GM12891 (cell line): ENCODE measurements at regions not wholly inside any gene's neighbourhood (a gene's known extent, or its start where the extent isn't known, plus 50 kb on each side); places are given as distances from the start of the nearest gene placed in this dataset.
A peak's percentile ranks its signal among the peaks of the same experiment; 100 is the strongest.
"Not testable (repeated sequence)": the region's sequence is repeated elsewhere in the genome, so short reads cannot be mapped to it uniquely, and the experiment has no call there.

ENCODE experiments used
- DNase-seq: peaks from one replicate; pipeline ENCODE4 v3.0.0; 2011; ENCODE audit warnings: low spot score; ENCODE audit not compliant: insufficient read length
- FAIRE-seq: peaks from 2 replicates; lab custom pipeline; 2011; peaks lifted over from hg19 to GRCh38; lab: Jason Lieb, UNC

DNA sequence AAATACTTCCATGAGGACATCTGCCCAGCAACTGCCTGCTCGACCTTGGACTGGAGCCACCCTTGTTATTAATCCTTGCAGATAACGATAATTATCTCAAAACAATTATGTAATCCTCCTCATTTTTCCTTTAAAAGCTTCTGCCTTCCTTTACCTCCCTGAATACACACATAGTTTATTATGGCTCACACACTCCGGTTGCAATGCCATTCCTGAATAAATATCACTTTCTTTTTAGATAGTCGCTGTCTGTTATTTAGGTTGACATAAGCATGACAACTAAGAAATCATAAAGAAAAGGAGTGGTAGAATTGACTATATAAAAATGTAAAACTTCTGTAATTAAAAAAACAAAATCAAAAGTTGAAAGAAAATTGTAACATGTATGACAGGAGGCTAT is 64.8 kb downstream of the B4GALT7 start:
- FAIRE-seq: not testable (repeated sequence)

GRCh38 chr5:177665172-177665571 is 65.2 kb downstream of the B4GALT7 start:
- DNase-seq, FAIRE-seq: not testable (repeated sequence)

More for the DNA sequence above, 64.8 kb downstream of the B4GALT7 start:
- not testable (repeated sequence) for DNase-seq

- DNase-seq, FAIRE-seq: not testable (repeated sequence)
Measured at GRCh38 chr5:177665960-177666359, 66.0 kb downstream of the B4GALT7 start.

DNA sequence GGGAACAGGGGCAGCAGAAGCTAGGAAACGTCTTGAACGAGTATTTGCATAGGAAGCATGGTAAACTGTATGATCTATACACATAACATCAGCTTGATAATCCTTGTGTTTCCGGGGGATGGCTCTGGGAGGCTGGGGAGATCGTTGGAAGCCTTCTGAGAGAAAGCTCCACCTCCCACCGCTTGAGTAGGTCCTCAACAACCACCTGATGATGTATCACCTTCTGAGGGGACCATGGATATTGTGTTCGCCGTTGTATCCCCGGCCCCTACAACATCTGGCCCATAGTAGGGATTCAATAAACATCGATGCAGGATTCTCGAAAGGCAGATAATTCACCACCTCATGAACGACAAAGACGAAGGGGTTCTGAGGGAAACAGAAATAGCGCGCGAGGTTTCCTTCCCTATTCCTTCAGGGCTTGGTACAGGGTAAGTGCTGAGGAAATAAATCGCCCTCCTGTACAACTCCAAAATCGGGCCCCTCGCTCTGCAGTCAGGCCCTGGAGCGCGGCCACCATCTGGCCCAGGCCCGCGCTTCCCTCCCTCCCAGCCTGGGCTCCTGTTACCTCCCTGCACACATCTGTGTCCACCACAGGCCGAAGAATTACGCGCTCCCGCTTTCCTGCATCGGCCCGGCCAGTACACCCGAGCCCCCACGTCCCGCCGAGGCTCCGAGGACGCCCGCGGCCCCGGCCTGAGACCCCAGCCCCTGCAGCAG is 71.3 kb downstream of the B4GALT7 start:
- FAIRE-seq: peak; percentile 85
- DNase-seq: not testable (repeated sequence)

DNA sequence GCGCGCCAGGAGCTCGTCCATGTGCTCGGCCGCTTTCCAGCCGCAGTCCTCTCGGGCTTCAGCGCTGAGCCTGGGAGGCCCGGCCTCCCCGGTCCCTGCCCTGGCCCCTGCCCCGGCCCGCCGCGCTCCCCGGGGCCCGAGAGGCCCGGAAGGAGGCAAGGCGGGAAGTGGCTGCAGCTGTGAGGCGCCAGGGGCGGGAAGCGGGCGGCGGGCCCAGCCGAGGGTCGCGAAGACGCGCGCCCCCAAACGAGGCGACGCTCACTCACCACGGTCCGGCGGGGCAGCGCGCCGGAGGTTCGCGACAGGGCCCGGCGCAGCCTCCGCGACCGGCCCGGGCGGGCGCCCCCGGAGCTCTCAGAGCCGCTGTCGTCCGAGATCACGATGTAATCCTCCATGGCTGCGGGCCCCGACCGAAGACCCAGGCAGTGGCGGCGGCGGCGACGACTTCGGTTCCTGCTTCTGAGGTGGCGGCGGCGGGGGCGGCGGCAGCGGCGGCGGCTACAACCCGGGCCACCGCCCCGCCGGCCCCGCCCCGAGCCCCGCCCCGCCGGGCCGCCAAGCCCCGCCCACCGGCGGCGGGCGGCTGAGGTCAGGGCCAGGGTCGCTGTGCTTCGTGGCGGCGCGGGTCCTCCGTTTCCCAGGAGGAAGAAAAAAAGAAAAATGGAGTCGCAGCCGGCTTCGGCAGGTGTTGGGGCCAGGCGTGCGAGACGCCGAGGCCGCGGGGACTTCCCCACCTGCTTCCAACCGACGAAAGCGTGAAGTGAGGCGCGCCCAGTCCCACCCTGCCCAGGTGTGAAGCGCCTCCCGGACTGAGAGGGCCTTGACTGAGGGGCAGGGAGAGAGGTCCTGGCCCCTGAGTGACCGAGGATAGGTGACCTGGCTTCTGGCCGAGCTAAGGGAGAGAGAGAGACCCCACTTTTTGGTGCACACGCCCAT is 72.1 kb downstream of the B4GALT7 start:
- not testable (repeated sequence) for FAIRE-seq, DNase-seq
